B cell (primary cell): ENCODE measurements at regions not wholly inside any gene's neighbourhood (a gene's known extent, or its start where the extent isn't known, plus 50 kb on each side); places are given as distances from the start of the nearest gene placed in this dataset.
"Not testable (repeated sequence)": the region's sequence is repeated elsewhere in the genome, so short reads cannot be mapped to it uniquely, and the experiment has no call there.

Source experiments
- ATAC-seq: fragments of 200-7000 bp; cut with Tn5 transposase; one replicate; pipeline ENCODE4 v1.10.0; 2021; ENCODE audit warnings: low read depth, mild to moderate bottlenecking, moderate number of reproducible peaks, moderate library complexity
- CTCF ChIA-PET: fragments of 350-600 bp; sonication (Branson Sonifier 250); formaldehyde crosslinking; loops from one replicate; lab custom pipeline; 2021; ENCODE audit warnings: antibody characterized with exemption, inconsistent platforms; lab: Charles Lee
- POLR2A ChIA-PET: fragments of 350-600 bp; sonication (Branson Sonifier 250); formaldehyde crosslinking; loops from one replicate; lab custom pipeline; 2021; ENCODE audit warnings: antibody characterized with exemption; lab: Charles Lee
- DNase-seq: peaks from one replicate; pipeline ENCODE4 v3.0.0; 2013
- H2AFZ ChIP-seq: 2 replicates; pipeline ENCODE4 v1.6.1; 2012; ENCODE audit warnings: mild to moderate bottlenecking, low read depth, low read length; ENCODE audit not compliant: insufficient read depth, poor library complexity, severe bottlenecking
- H3K27ac ChIP-seq, 2 donors: 1 replicate in 1 of 2; 2 replicates in 1 of 2; pipeline ENCODE4 v1.5.1; 2012 to 2013; ENCODE audit warnings: low read length in 2 of 2, mild to moderate bottlenecking in 2 of 2, moderate library complexity in 1 of 2
- H3K27me3 ChIP-seq, 4 experiments: fragments of 200-600 bp in 1 of 4; sonication (generic) in 1 of 4; replicated peaks in 1 of 4; 1 replicate in 2 of 4; 2 replicates in 2 of 4; pipeline versions ENCODE4 v1.6.1 to v1.7.0; 2013 to 2016; ENCODE audit warnings: low read length in 3 of 4, mild to moderate bottlenecking in 2 of 4, mixed read lengths in 1 of 4, moderate library complexity in 1 of 4; ENCODE audit not compliant: insufficient read depth in 4 of 4, control insufficient read depth in 3 of 4; ENCODE audit errors: control extremely low read depth in 1 of 4
- H3K36me3 ChIP-seq, 2 experiments: replicated peaks in 1 of 2; 1 replicate in 1 of 2; 2 replicates in 1 of 2; pipeline versions ENCODE4 v1.6.1 to v1.7.1; 2013; ENCODE audit warnings: low read length in 1 of 2; ENCODE audit not compliant: insufficient read depth in 2 of 2, control insufficient read depth in 1 of 2; ENCODE audit errors: control extremely low read depth in 1 of 2, extremely low read depth in 1 of 2
- H3K4me1 ChIP-seq, 2 donors: fragments of 200-600 bp in 1 of 2; sonication (generic) in 1 of 2; 1 replicate in 1 of 2; 2 replicates in 1 of 2; pipeline versions ENCODE4 v1.5.1 to v1.6.1; 2013 to 2017; ENCODE audit warnings: low read length in 2 of 2; ENCODE audit not compliant: control insufficient read depth in 2 of 2, insufficient read depth in 2 of 2
- H3K4me2 ChIP-seq: replicated peaks from 2 replicates; pipeline ENCODE3; 2012; ENCODE audit warnings: mild to moderate bottlenecking, low read depth, low read length; ENCODE audit not compliant: poor library complexity, severe bottlenecking
- H3K4me3 ChIP-seq, 5 experiments: fragments of 200-600 bp in 1 of 5; sonication (generic) in 1 of 5; 1 replicate in 3 of 5; 2 replicates in 2 of 5; pipeline versions ENCODE4 v1.5.1 to v1.7.0; 2011 to 2016; ENCODE audit warnings: low read length in 4 of 5, mild to moderate bottlenecking in 4 of 5, low read depth in 2 of 5, control low read depth in 1 of 5, moderate library complexity in 1 of 5; ENCODE audit not compliant: insufficient read depth in 1 of 5; ENCODE audit errors: control extremely low read depth in 1 of 5, extremely low read depth in 1 of 5
- H3K79me2 ChIP-seq: fragments of 200-600 bp; sonication (generic); one replicate; pipeline ENCODE4 v1.6.0; 2016; ENCODE audit warnings: low read length; ENCODE audit not compliant: control insufficient read depth, insufficient read depth
- H3K9ac ChIP-seq: fragments of 200-600 bp; sonication (generic); 2 replicates; pipeline ENCODE4 v1.6.1; 2017; ENCODE audit warnings: mild to moderate bottlenecking, low read length, moderate library complexity
- H3K9me3 ChIP-seq, 3 donors: one replicate each; pipeline versions ENCODE4 v1.6.1 to v1.7.1; 2013; ENCODE audit warnings: low read length in 2 of 3; ENCODE audit not compliant: control insufficient read depth in 2 of 3, insufficient read depth in 1 of 3; ENCODE audit errors: control extremely low read depth in 1 of 3
- H4K20me1 ChIP-seq: 2 replicates; pipeline ENCODE4 v1.6.0; 2012; ENCODE audit warnings: mild to moderate bottlenecking, low read length; ENCODE audit not compliant: insufficient read depth, control insufficient read depth, poor library complexity, severe bottlenecking
- H3K27ac Mint-ChIP-seq: one replicate; pipeline ENCODE4 v1.8.0; 2021; ENCODE audit warnings: mixed read lengths
- H3K27me3 Mint-ChIP-seq: one replicate; pipeline ENCODE4 v1.8.0; 2021; ENCODE audit warnings: mixed read lengths
- H3K4me1 Mint-ChIP-seq: one replicate; pipeline ENCODE4 v1.8.0; 2021; ENCODE audit warnings: mixed read lengths
- H3K4me3 Mint-ChIP-seq: one replicate; pipeline ENCODE4 v1.8.0; 2021; ENCODE audit warnings: mixed read lengths
- H3K9me3 Mint-ChIP-seq: one replicate; pipeline ENCODE4 v1.8.0; 2022; ENCODE audit warnings: mixed read lengths; ENCODE audit not compliant: insufficient read depth
- EZH2 ChIP-seq: IDR thresholded peaks from 2 replicates; pipeline ENCODE4 v1.6.1; 2012; ENCODE audit warnings: borderline replicate concordance, low read depth, mild to moderate bottlenecking, moderate library complexity, low read length; ENCODE audit not compliant: insufficient read depth, poor library complexity, severe bottlenecking
- WGBS: methylation state at CpG from one replicate; pipeline ENCODE4 v1.1.5; 2013; ENCODE audit warnings: missing lambda C conversion rate; ENCODE audit not compliant: insufficient coverage; 5-methylcytosine and 5-hydroxymethylcytosine counted together
- intact Hi-C: fragments of 100-400 bp; cut with micrococcal nuclease; formaldehyde crosslinking; loops from one replicate; pipeline ENCODE4 v1.10.0; 2022

- Histone ChIP-seq H3K36me3 (no peaks in the 10 kb centered on the region), H3K79me2 (no peaks in the 10 kb centered on the region), H3K27me3 (no peaks in the 10 kb centered on the region), H3K4me3 (no peak overlapping the region), H3K9ac (no peak overlapping the region), H2AFZ (no peak overlapping the region), H4K20me1 (no peaks in the 10 kb centered on the region), H3K9me3 (peaks cover 0 to 2% (median 0%) of the 10 kb centered on the region in 3 donors), H3K4me2 (no peak overlapping the region), H3K27ac (no peak overlapping the region), H3K4me1 (no peaks in the 10 kb centered on the region)
- no peak for TF ChIP-seq EZH2
- WGBS: 100% methylated on average over 1 of the region's 1 CpG
- DNase-seq (no peak), ATAC-seq (no peak)
- H3K27ac Mint-ChIP-seq: no peak overlapping the region
- ChIA-PET CTCF (no interaction called here), POLR2A (no interaction called here)
- no peaks in the 10 kb centered on the region for H3K9me3 Mint-ChIP-seq
- no peak overlapping the region for H3K4me3 Mint-ChIP-seq
- no peaks in the 10 kb centered on the region for H3K4me1 Mint-ChIP-seq
- intact Hi-C loops: no loop called here
- no peaks in the 10 kb centered on the region for H3K27me3 Mint-ChIP-seq
Observed at GRCh38 chr5:90248640-90249039, 160.9 kb downstream of the CETN3 start.

- H3K4me1 Mint-ChIP-seq, H3K27me3 ChIP-seq, CTCF ChIA-PET, H3K4me3 Mint-ChIP-seq, H3K9me3 ChIP-seq, H3K36me3 ChIP-seq, H2AFZ ChIP-seq, H3K9ac ChIP-seq, intact Hi-C loops, H3K27ac ChIP-seq, H3K4me2 ChIP-seq, H3K27ac Mint-ChIP-seq, POLR2A ChIA-PET, H3K79me2 ChIP-seq, H4K20me1 ChIP-seq, DNase-seq, H3K4me3 ChIP-seq, ATAC-seq, H3K9me3 Mint-ChIP-seq, H3K4me1 ChIP-seq: not testable (repeated sequence)
- peaks cover 12% of the 10 kb centered on the region for H3K27me3 Mint-ChIP-seq
- 100% methylated on average over 1 of the region's 3 CpGs for WGBS
Observed at GRCh38 chr5:90243848-90244247, 165.7 kb downstream of the CETN3 start.
